ENCODE measurements at regions not wholly inside any gene's neighbourhood (a gene's known extent, or its start where the extent isn't known, plus 50 kb on each side); places are given as distances from the start of the nearest gene placed in this dataset.

DNA sequence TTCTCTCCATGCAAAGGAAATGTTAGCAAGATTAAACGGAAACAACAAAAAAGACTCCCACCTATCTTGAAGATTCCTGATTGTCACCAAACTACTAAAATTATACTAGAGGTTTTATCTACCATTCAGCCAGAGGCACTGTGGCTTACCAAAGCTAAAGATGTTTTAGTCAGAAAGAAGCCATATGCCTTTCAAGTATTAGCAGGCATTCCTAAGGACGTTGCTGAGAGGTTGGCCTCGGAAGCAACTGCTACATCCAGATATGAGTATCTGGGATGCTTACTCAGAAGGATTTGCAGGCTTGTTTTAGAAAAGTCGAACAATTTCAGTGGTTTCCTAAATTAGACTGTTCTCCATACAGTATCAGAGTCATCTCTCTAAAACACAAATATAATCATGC is 88.3 kb upstream of the UBE2E3 start:
- Mint-ChIP-seq H3K4me3 (no peak overlapping the region), H3K9me3 (no peaks in the 10 kb centered on the region)
- WGBS, 2 experiments (ENCODE audit: insufficient coverage in 1 of 2, insufficient read length in 1 of 2): 90 to 98% methylated on average over 3 to 4 of the region's 4 CpGs

DNA sequence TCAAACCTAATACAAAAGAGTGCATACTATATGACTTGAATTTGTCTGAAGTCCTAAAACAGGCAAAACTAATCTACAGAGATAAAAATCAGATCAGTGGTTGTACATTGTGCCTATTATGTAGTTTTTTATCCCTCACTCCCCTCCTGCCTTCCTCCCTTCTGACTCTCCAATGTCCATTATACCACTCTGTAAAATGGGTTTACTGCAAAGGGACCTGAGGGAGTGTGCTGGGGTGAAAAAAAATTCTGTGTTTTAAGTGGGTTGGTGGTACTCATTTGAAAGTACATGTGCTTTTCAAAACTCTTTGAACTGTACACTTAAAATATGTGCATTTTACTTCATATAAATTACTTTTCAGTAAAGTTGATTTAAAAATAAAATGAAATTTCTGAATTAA is 89.0 kb upstream of the UBE2E3 start:
- Histone ChIP-seq H3K27me3 (ENCODE audit: control insufficient read depth, insufficient read depth, low read length, poor library complexity, severe bottlenecking) (no peaks in the 10 kb centered on the region), H3K36me3 (ENCODE audit: control insufficient read depth, insufficient read depth, low read length) (no peaks in the 10 kb centered on the region), H3K27ac (ENCODE audit: low read depth, low read length) (no peak overlapping the region), H3K9me3 (ENCODE audit: control insufficient read depth, low read length) (no peaks in the 10 kb centered on the region), H3K4me1 (ENCODE audit: control insufficient read depth, insufficient read depth, low read length) (no peaks in the 10 kb centered on the region), H3K4me3 (ENCODE audit: low read length) (no peak overlapping the region), H3K9ac (ENCODE audit: extremely low read depth, low read length, poor library complexity, severe bottlenecking) (no peak overlapping the region)
- no peak overlapping the region for H3K4me3 Mint-ChIP-seq
- H3K9me3 Mint-ChIP-seq: no peaks in the 10 kb centered on the region
- no peaks in the 10 kb centered on the region for H3K27me3 Mint-ChIP-seq (ENCODE audit: insufficient read depth)
- no peaks in the 10 kb centered on the region for H3K4me1 Mint-ChIP-seq
- TF ChIP-seq, protein P1, sequence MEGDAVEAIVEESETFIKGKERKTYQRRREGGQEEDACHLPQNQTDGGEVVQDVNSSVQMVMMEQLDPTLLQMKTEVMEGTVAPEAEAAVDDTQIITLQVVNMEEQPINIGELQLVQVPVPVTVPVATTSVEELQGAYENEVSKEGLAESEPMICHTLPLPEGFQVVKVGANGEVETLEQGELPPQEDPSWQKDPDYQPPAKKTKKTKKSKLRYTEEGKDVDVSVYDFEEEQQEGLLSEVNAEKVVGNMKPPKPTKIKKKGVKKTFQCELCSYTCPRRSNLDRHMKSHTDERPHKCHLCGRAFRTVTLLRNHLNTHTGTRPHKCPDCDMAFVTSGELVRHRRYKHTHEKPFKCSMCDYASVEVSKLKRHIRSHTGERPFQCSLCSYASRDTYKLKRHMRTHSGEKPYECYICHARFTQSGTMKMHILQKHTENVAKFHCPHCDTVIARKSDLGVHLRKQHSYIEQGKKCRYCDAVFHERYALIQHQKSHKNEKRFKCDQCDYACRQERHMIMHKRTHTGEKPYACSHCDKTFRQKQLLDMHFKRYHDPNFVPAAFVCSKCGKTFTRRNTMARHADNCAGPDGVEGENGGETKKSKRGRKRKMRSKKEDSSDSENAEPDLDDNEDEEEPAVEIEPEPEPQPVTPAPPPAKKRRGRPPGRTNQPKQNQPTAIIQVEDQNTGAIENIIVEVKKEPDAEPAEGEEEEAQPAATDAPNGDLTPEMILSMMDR (conservative IDR thresholded peaks at IDR 0.05): no peak
- no peak overlapping the region for H3K27ac Mint-ChIP-seq
- no peak for DNase-seq
- no peaks in the 10 kb centered on the region for H3K36me3 Mint-ChIP-seq (ENCODE audit: low read depth)

More for the DNA sequence above, 88.3 kb upstream of the UBE2E3 start:
- no peak for DNase-seq
- Mint-ChIP-seq H3K4me1 (no peaks in the 10 kb centered on the region), H3K27ac (no peak overlapping the region), H3K27me3 (ENCODE audit: insufficient read depth) (no peaks in the 10 kb centered on the region), H3K36me3 (ENCODE audit: low read depth) (no peaks in the 10 kb centered on the region)
- H3K36me3 ChIP-seq (ENCODE audit: control insufficient read depth, insufficient read depth, low read length): no peaks in the 10 kb centered on the region
- H3K4me3 ChIP-seq (ENCODE audit: low read length): no peak overlapping the region
- no peak overlapping the region for H3K27ac ChIP-seq (ENCODE audit: low read depth, low read length)
- no peaks in the 10 kb centered on the region for H3K27me3 ChIP-seq (ENCODE audit: control insufficient read depth, insufficient read depth, low read length, poor library complexity, severe bottlenecking)
- no peak overlapping the region for H3K9ac ChIP-seq (ENCODE audit: extremely low read depth, low read length, poor library complexity, severe bottlenecking)
- no peaks in the 10 kb centered on the region for H3K4me1 ChIP-seq (ENCODE audit: control insufficient read depth, insufficient read depth, low read length)
- TF ChIP-seq, protein P1 (conservative IDR thresholded peaks at IDR 0.05): no peak
- no peaks in the 10 kb centered on the region for H3K9me3 ChIP-seq (ENCODE audit: control insufficient read depth, low read length)

DNA sequence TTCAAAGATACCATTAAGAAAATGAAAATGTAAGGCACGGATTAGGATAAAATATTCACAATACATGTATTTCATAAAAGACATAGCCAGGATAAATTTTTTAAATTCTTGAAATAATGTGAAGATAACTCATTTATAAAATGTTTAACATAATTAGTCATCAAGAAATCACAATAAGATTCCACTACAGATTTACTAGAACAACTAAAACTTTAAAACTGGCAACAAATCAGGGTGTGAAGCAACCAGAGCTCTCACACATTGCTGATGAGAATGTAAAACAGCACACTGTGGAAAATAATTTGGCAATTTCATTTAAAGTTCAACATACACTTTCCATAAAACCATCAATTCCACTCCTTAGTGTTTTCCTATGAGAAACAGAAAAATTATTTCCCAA is 89.6 kb upstream of the UBE2E3 start:
- Histone ChIP-seq H3K4me3 (ENCODE audit: low read length) (no peak overlapping the region), H3K27me3 (ENCODE audit: control insufficient read depth, insufficient read depth, low read length, poor library complexity, severe bottlenecking) (no peaks in the 10 kb centered on the region), H3K4me1 (ENCODE audit: control insufficient read depth, insufficient read depth, low read length) (no peaks in the 10 kb centered on the region), H3K36me3 (ENCODE audit: control insufficient read depth, insufficient read depth, low read length) (no peaks in the 10 kb centered on the region), H3K27ac (ENCODE audit: low read depth, low read length) (no peak overlapping the region), H3K9me3 (ENCODE audit: control insufficient read depth, low read length) (no peaks in the 10 kb centered on the region), H3K9ac (ENCODE audit: extremely low read depth, low read length, poor library complexity, severe bottlenecking) (no peak overlapping the region)
- no peaks in the 10 kb centered on the region for H3K36me3 Mint-ChIP-seq (ENCODE audit: low read depth)
- DNase-seq: no peak
- TF ChIP-seq, protein P1 (conservative IDR thresholded peaks at IDR 0.05): no peak
- H3K4me3 Mint-ChIP-seq: no peak overlapping the region
- H3K9me3 Mint-ChIP-seq: no peaks in the 10 kb centered on the region
- no peaks in the 10 kb centered on the region for H3K4me1 Mint-ChIP-seq
- no peak overlapping the region for H3K27ac Mint-ChIP-seq
- H3K27me3 Mint-ChIP-seq (ENCODE audit: insufficient read depth): no peaks in the 10 kb centered on the region
- no CpG with 5 or more reads among the region's 1 CpG for WGBS, 2 experiments (ENCODE audit: insufficient coverage in 1 of 2, insufficient read length in 1 of 2)
